GM18861 (cell line): ENCODE measurements at regions not wholly inside any gene's neighbourhood (a gene's known extent, or its start where the extent isn't known, plus 50 kb on each side); places are given as distances from the start of the nearest gene placed in this dataset.
"Not testable (repeated sequence)": the region's sequence is repeated elsewhere in the genome, so short reads cannot be mapped to it uniquely, and the experiment has no call there.

Source experiments
- ATAC-seq: cut with Tn5 transposase; IDR thresholded peaks from one replicate; pipeline ENCODE4 v1.9.1; 2021; ENCODE audit not compliant: unreplicated experiment

GRCh38 chr22:22697377-22698117 is 53.1 kb downstream of the GGTLC2 start:
- ATAC-seq = no peak

- no peak for ATAC-seq
Measured at GRCh38 chr22:22698263-22698750, 53.9 kb downstream of the GGTLC2 start.

GRCh38 chr22:22700631-22701030 is 56.2 kb downstream of the GGTLC2 start:
- ATAC-seq = no peak

- ATAC-seq = not testable (repeated sequence)
Measured at GRCh38 chr22:22701557-22701956, 57.1 kb downstream of the GGTLC2 start.

GRCh38 chr22:22702237-22703202 is 58.1 kb downstream of the GGTLC2 start:
- no peak for ATAC-seq

- no peak for ATAC-seq
Measured at GRCh38 chr22:22703203-22703570, 58.8 kb downstream of the GGTLC2 start.

GRCh38 chr22:22703715-22704114 is 59.3 kb downstream of the GGTLC2 start:
- no peak for ATAC-seq

- no peak for ATAC-seq
Measured at GRCh38 chr22:22704156-22704946, 59.9 kb downstream of the GGTLC2 start.

- ATAC-seq = no peak
Measured at GRCh38 chr22:22705328-22706100, 61.1 kb downstream of the GGTLC2 start.

- no peak for ATAC-seq
Measured at GRCh38 chr22:22706253-22706915, 62.0 kb downstream of the GGTLC2 start.

- ATAC-seq = no peak
Measured at GRCh38 chr22:22709719-22710445, 65.5 kb downstream of the GGTLC2 start.

- no peak for ATAC-seq
Measured at GRCh38 chr22:22710719-22711531, 66.5 kb downstream of the GGTLC2 start.

GRCh38 chr22:22711532-22711913 is 67.1 kb downstream of the GGTLC2 start:
- no peak for ATAC-seq

- no peak for ATAC-seq
Measured at GRCh38 chr22:22712092-22712658, 67.8 kb downstream of the GGTLC2 start.

- no peak for ATAC-seq
Measured at GRCh38 chr22:22712666-22713365, 68.4 kb downstream of the GGTLC2 start.

- no peak for ATAC-seq
Measured at GRCh38 chr22:22713416-22713815, 69.0 kb downstream of the GGTLC2 start.

GRCh38 chr22:22714600-22715335 is 70.4 kb downstream of the GGTLC2 start:
- peak; percentile 44 for ATAC-seq
